ENCODE measurements at regions not wholly inside any gene's neighbourhood (a gene's known extent, or its start where the extent isn't known, plus 50 kb on each side); places are given as distances from the start of the nearest gene placed in this dataset.

GRCh38 chr7:128157906-128158305 is 83.2 kb upstream of the LEP start:
- H3K4me1 Mint-ChIP-seq (ENCODE audit: low read depth, unreplicated experiment) = peaks cover 9% of the 10 kb centered on the region
- 0 out of 2 replicates have a peak, but pooled peaks cover 3% of the 10 kb centered on the region for H3K4me1 ChIP-seq
- no peaks in the 10 kb centered on the region for H3K36me3 ChIP-seq (ENCODE audit: control insufficient read depth, insufficient read depth, low read length)
- no peak overlapping the region for H3K4me3 ChIP-seq (ENCODE audit: low read depth, low read length)
- CTCF ChIA-PET = interaction anchor here (1.1 kb wide), 1 partner anchor 22 kb away, joined by 4 read pairs; no protein-coding TSS in a partner anchor
- POLR2A ChIA-PET = no interaction called here
- no peak for DNase-seq
- H3K27me3 ChIP-seq (replicated peaks; ENCODE audit: control insufficient read depth, insufficient read depth, low read length) = no peaks in the 10 kb centered on the region
- no peak overlapping the region for H3K4me3 Mint-ChIP-seq (ENCODE audit: unreplicated experiment)
- H3K27ac Mint-ChIP-seq (ENCODE audit: unreplicated experiment) = no peak overlapping the region
- no peak for TF ChIP-seq CTCF (IDR thresholded peaks at IDR 0.05; ENCODE audit: insufficient read depth in 1 of 2, low read depth in 1 of 2, low read length in 1 of 2, severe bottlenecking in 1 of 2, unreplicated experiment in 1 of 2)
- H3K9me3 ChIP-seq = no peaks in the 10 kb centered on the region
- H3K9me3 Mint-ChIP-seq (ENCODE audit: unreplicated experiment) = peaks cover 8% of the 10 kb centered on the region
- intact Hi-C loops (cut with micrococcal nuclease; ENCODE audit: unreplicated experiment) = no loop called here
- H3K27me3 Mint-ChIP-seq (ENCODE audit: insufficient read depth, unreplicated experiment) = peaks cover 15% of the 10 kb centered on the region
- no TSS peak for BruUV-seq (replicated peaks)
- no peaks in the 10 kb centered on the region for H3K36me3 Mint-ChIP-seq (ENCODE audit: insufficient read depth, unreplicated experiment)

- H3K27me3 ChIP-seq (replicated peaks; ENCODE audit: control insufficient read depth, insufficient read depth, low read length) = no peaks in the 10 kb centered on the region
- CTCF ChIA-PET = interaction anchor here (1.1 kb wide), 1 partner anchor 23 kb away, joined by 4 read pairs; no protein-coding TSS in a partner anchor
- no peaks in the 10 kb centered on the region for H3K36me3 Mint-ChIP-seq (ENCODE audit: insufficient read depth, unreplicated experiment)
- DNase-seq = no peak
- peaks cover 15% of the 10 kb centered on the region for H3K27me3 Mint-ChIP-seq (ENCODE audit: insufficient read depth, unreplicated experiment)
- POLR2A ChIA-PET = no interaction called here
- H3K27ac Mint-ChIP-seq (ENCODE audit: unreplicated experiment) = no peak overlapping the region
- intact Hi-C loops (cut with micrococcal nuclease; ENCODE audit: unreplicated experiment) = no loop called here
- TF ChIP-seq CTCF (IDR thresholded peaks at IDR 0.05; ENCODE audit: insufficient read depth in 1 of 2, low read depth in 1 of 2, low read length in 1 of 2, severe bottlenecking in 1 of 2, unreplicated experiment in 1 of 2) = no peak
- H3K4me3 ChIP-seq (ENCODE audit: low read depth, low read length) = no peak overlapping the region
- peaks cover 3% of the 10 kb centered on the region; the same call in 1 of the 2 replicates for H3K4me1 ChIP-seq
- H3K4me1 Mint-ChIP-seq (ENCODE audit: low read depth, unreplicated experiment) = peaks cover 9% of the 10 kb centered on the region
- H3K9me3 Mint-ChIP-seq (ENCODE audit: unreplicated experiment) = peaks cover 9% of the 10 kb centered on the region
- no peaks in the 10 kb centered on the region for H3K36me3 ChIP-seq (ENCODE audit: control insufficient read depth, insufficient read depth, low read length)
- no peaks in the 10 kb centered on the region for H3K9me3 ChIP-seq
- BruUV-seq (replicated peaks) = no TSS peak
- H3K4me3 Mint-ChIP-seq (ENCODE audit: unreplicated experiment) = no peak overlapping the region
Observed at GRCh38 chr7:128158370-128158769, 82.7 kb upstream of the LEP start.

GRCh38 chr7:128160296-128160695 is 80.8 kb upstream of the LEP start:
- Mint-ChIP-seq H3K27me3 (ENCODE audit: insufficient read depth, unreplicated experiment) (peaks cover 15% of the 10 kb centered on the region), H3K27ac (ENCODE audit: unreplicated experiment) (no peak overlapping the region), H3K4me3 (ENCODE audit: unreplicated experiment) (no peak overlapping the region), H3K4me1 (ENCODE audit: low read depth, unreplicated experiment) (peaks cover 4% of the 10 kb centered on the region), H3K36me3 (ENCODE audit: insufficient read depth, unreplicated experiment) (no peaks in the 10 kb centered on the region), H3K9me3 (ENCODE audit: unreplicated experiment) (peaks cover 9% of the 10 kb centered on the region)
- no peaks in the 10 kb centered on the region for H3K27me3 ChIP-seq (replicated peaks; ENCODE audit: control insufficient read depth, insufficient read depth, low read length)
- no peak for TF ChIP-seq CTCF (IDR thresholded peaks at IDR 0.05; ENCODE audit: insufficient read depth in 1 of 2, low read depth in 1 of 2, low read length in 1 of 2, severe bottlenecking in 1 of 2, unreplicated experiment in 1 of 2)
- intact Hi-C loops (cut with micrococcal nuclease; ENCODE audit: unreplicated experiment) = no loop called here
- H3K9me3 ChIP-seq = no peaks in the 10 kb centered on the region
- DNase-seq = no peak
- BruUV-seq (replicated peaks) = no TSS peak
- no peaks in the 10 kb centered on the region for H3K36me3 ChIP-seq (ENCODE audit: control insufficient read depth, insufficient read depth, low read length)
- no peak overlapping the region for H3K4me3 ChIP-seq (ENCODE audit: low read depth, low read length)
- H3K4me1 ChIP-seq = peaks cover 20% of the 10 kb centered on the region
- CTCF ChIA-PET = no interaction called here
- POLR2A ChIA-PET = no interaction called here

All from Caco-2 (cell line).